Fibroblast of the aortic adventitia (primary cell): ENCODE measurements at regions not wholly inside any gene's neighbourhood (a gene's known extent, or its start where the extent isn't known, plus 50 kb on each side); places are given as distances from the start of the nearest gene placed in this dataset.
"Not testable (repeated sequence)": the region's sequence is repeated elsewhere in the genome, so short reads cannot be mapped to it uniquely, and the experiment has no call there.

ENCODE experiments used
- DNase-seq: peaks from one replicate; pipeline ENCODE4 v3.0.0-alpha.2; 2010; ENCODE audit warnings: low read depth
- H3K4me3 ChIP-seq: 2 replicates; pipeline ENCODE4 v1.5.1; 2011; ENCODE audit warnings: low read depth, mild to moderate bottlenecking, control low read depth, low read length, moderate library complexity
- TF ChIP-seq, protein P1 (sequence below): IDR thresholded peaks from 2 replicates; pipeline ENCODE4 v1.5.1; 2011; ENCODE audit warnings: mild to moderate bottlenecking, low read length, control low read depth, inconsistent platforms; ENCODE audit not compliant: insufficient read depth

DNA sequence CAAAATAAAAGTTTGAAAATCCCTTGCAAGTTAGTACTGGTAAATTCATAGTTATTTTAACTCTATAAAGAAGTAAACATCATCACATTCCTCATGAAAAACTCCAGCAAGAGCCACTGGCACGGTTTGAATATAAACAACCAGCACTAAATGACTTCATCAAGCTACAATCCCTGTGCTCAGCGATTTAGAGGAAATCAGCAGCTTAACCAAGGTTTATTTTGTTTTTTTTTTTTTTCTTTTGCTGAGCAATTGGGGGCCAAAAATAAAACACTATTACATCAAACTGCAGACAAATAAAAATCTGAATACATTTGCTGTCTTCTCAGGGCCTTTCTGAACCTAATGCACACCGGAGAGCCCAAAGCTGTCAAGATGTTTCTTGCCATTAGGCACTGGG, 106.2 kb upstream of the SLC24A2 start:
- TF ChIP-seq, protein P1, sequence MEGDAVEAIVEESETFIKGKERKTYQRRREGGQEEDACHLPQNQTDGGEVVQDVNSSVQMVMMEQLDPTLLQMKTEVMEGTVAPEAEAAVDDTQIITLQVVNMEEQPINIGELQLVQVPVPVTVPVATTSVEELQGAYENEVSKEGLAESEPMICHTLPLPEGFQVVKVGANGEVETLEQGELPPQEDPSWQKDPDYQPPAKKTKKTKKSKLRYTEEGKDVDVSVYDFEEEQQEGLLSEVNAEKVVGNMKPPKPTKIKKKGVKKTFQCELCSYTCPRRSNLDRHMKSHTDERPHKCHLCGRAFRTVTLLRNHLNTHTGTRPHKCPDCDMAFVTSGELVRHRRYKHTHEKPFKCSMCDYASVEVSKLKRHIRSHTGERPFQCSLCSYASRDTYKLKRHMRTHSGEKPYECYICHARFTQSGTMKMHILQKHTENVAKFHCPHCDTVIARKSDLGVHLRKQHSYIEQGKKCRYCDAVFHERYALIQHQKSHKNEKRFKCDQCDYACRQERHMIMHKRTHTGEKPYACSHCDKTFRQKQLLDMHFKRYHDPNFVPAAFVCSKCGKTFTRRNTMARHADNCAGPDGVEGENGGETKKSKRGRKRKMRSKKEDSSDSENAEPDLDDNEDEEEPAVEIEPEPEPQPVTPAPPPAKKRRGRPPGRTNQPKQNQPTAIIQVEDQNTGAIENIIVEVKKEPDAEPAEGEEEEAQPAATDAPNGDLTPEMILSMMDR = no peak
- H3K4me3 ChIP-seq = no peak overlapping the region
- no peak for DNase-seq

DNA sequence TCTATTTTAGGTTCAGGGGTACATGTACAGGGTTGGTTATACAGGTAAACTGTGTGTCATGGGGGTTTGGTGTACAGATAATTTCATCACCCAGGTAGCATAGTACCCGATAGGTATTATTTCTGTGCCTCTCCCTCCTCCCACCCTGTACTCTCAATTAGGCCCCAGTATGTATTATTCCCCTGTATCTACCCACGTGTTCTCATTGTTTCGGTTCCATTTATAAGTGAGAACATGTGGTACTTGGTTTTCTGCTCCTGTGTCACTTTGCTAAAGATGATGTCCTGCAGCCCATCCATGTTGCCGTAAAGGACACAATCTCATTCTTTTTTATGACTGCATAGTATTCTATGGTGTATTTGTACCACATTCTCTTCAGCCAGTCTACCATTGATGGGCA, 96.8 kb upstream of the SLC24A2 start:
- no peak overlapping the region for H3K4me3 ChIP-seq
- DNase-seq = no peak
- TF ChIP-seq, protein P1 = no peak

DNA sequence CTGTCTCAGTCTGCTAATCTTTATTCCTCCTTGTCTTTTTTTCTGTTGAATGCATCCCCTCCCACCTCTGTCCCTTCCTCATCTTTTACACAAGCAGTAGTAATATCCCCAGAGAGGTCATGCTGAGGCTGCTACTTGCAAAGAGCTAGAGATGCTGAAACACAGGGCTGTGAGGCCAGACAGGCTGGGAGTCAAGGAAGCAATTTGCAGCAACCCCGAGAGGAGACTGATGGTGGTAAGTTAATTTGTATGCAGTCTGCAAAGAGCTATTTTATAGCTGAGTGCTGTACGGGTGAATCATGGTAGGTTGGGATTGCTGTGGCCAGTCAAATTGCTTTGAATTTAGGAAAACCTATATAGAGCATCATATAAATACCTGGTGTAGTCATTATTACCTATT, 90.2 kb upstream of the SLC24A2 start:
- TF ChIP-seq, protein P1 = no peak
- DNase-seq = no peak
- no peak overlapping the region for H3K4me3 ChIP-seq

DNA sequence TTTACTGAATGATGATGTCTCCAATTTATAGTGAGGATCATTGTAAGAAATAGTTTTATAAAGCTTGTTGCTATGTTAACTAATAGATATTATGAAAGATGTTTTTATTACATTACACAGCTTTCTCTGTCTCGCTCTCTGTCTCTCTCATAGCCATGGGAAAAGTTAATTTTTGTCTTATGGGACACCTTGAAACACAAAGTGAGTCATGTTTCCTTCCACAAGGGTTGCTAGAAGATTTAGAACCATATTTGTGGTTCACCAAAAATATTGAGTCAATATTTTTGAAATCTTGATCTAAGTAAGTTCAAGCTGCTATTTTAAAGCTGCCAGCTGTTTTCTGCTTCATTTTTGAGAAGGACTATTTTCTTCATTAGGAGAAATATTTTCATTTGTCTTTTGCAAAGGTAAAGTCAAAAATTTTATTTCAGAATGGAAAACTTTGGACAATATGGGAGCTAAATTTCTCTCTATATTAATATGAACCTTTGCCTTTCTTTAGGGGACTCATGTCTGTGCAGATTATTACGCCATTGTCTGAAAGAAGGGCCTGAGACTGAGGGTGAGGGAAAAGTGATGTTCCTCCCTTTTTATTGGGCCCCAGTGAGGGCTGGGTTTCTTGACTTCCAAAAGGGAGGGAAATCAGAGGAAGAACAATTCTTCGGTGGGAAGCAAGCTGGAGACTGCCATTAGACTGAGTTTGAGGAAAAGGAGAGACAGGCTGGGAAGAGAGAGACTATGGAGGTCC, 87.9 kb upstream of the SLC24A2 start:
- no peak overlapping the region for H3K4me3 ChIP-seq
- no peak for DNase-seq
- TF ChIP-seq, protein P1 = no peak

DNA sequence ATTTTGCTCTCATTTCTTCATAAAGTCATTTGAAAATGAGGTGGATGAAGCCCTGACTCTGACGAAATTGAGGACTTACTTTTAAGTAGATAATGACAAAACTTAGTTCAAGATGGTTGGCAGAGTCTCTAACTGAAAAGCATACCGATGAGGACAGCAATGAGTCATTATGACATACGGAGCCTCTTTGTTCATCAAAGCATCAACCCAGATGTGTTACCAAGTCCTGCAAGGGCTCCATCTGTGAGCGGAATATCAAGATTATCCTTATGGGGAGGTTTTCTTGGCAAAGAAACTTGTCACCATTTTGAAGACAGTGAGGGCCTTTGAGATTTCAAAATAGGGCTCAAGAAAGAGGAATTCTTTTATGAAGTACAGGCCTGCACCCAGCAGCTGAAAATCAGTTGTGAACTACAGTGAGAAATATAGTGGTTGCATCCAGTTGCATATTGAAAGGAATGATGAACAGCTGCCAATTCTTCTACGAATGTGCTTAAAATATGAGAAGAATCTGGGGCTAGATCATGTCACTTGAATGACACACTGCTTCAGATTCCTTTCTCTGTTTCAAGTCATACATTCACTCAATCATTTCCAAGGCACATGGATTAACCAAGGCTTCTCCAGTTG, 86.6 kb upstream of the SLC24A2 start:
- H3K4me3 ChIP-seq = no peak overlapping the region
- TF ChIP-seq, protein P1 = no peak
- no peak for DNase-seq

DNA sequence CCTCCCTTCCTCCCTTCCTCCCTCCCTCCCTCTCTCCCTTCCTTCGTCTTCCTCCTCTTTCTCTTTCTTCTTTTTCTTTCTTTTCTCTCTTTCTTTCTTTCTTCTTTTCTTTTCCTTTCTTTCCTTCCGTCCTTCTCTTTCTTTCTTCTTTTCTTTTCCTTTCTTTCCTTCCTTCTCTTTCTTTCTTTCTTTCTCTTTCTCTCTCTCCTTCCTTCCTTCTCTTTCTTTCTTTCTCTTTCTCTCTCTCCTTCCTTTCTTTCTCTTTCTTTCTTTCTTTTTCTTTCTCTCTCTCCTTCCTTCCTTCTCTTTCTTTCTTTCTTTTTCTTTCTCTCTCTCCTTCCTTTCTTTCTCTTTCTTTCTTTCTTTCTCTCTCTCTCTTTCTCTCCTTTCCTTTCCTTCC, 84.4 kb upstream of the SLC24A2 start:
- DNase-seq, H3K4me3 ChIP-seq: not testable (repeated sequence)

DNA sequence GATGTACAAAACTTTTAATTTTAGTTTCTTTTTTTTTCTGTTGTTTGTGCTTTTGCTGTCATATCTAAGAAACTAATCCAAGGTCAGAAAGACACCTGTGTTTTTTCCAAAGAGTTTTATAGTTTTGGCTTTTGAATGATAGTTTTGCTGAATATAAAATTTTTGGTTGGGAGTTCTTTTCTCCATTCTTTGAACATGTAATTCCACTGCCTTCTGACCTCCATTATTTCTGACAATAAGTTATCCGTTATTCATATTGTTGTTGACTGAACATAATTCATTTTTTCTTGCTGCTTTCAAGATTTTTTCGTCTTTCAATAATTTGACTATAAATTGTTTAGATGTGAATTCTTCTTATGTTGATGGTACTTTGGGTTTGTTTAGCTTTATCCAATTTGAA, 82.2 kb upstream of the SLC24A2 start:
- no peak for DNase-seq
- H3K4me3 ChIP-seq = no peak overlapping the region
- TF ChIP-seq, protein P1 = no peak
